ENCODE measurements at regions not wholly inside any gene's neighbourhood (a gene's known extent, or its start where the extent isn't known, plus 50 kb on each side); places are given as distances from the start of the nearest gene placed in this dataset.

GRCh38 chr2:20110876-20111275 lies 59.4 kb upstream of the LAPTM4A start (continued):
- TF ChIP-seq SP3 (tag by site-specific recombination; IDR thresholded peaks at IDR 0.05) (no peak), ZNF341 (tag by site-specific recombination; IDR thresholded peaks at IDR 0.05; ENCODE audit: low read depth) (no peak), ZNF701 (tag by site-specific recombination; IDR thresholded peaks at IDR 0.05) (no peak)

GRCh38 chr2:20110383-20110782 lies 59.0 kb upstream of the LAPTM4A start:
- H3K27ac ChIP-seq (ENCODE audit: extremely low read depth, low read depth, low read length): no peak overlapping the region
- no peaks in the 10 kb centered on the region for H3K9me3 ChIP-seq (ENCODE audit: control insufficient read depth, insufficient read depth, low read depth, low read length)
- TF ChIP-seq KLF8 (tag by site-specific recombination; IDR thresholded peaks at IDR 0.05) (no peak), PRDM1 (tag by site-specific recombination; IDR thresholded peaks at IDR 0.05) (no peak), ZFP69B (tag by site-specific recombination; IDR thresholded peaks at IDR 0.05) (no peak), ZNF513 (tag by site-specific recombination; IDR thresholded peaks at IDR 0.05) (no peak), ZNF202 (tag by site-specific recombination; IDR thresholded peaks at IDR 0.05; ENCODE audit: borderline replicate concordance) (no peak), ZNF571 (tag by site-specific recombination; IDR thresholded peaks at IDR 0.05) (no peak), ZNF223 (tag by site-specific recombination; IDR thresholded peaks at IDR 0.05) (no peak), GLIS1 (tag by site-specific recombination; IDR thresholded peaks at IDR 0.05) (no peak), ZNF555 (tag by site-specific recombination; conservative IDR thresholded peaks at IDR 0.05) (no peak), ZFP37 (tag by site-specific recombination; IDR thresholded peaks at IDR 0.05) (no peak), ZBTB21 (tag by site-specific recombination; IDR thresholded peaks at IDR 0.05) (no peak)
- no peaks in the 10 kb centered on the region for H3K36me3 ChIP-seq (ENCODE audit: control insufficient read depth in 2 of 2, insufficient read depth in 1 of 2, low read length in 2 of 2)
- H3K4me3 ChIP-seq (ENCODE audit: low read depth, low read length): no peak overlapping the region
- POLR2A ChIA-PET: no interaction called here
- CTCF ChIA-PET: no interaction called here
- H3K4me1 ChIP-seq (ENCODE audit: control insufficient read depth, insufficient read depth, low read length): no peaks in the 10 kb centered on the region

- TF ChIP-seq MYNN (tag by site-specific recombination; IDR thresholded peaks at IDR 0.05; ENCODE audit: borderline replicate concordance): no peak
- TF ChIP-seq ZSCAN30 (tag by site-specific recombination; IDR thresholded peaks at IDR 0.05): no peak
- TF ChIP-seq ZNF416 (tag by site-specific recombination; IDR thresholded peaks at IDR 0.05): no peak
- no peak for TF ChIP-seq SP7 (tag by site-specific recombination; IDR thresholded peaks at IDR 0.05)
- TF ChIP-seq HIC1 (tag by site-specific recombination; IDR thresholded peaks at IDR 0.05): no peak
- TF ChIP-seq ZNF624 (tag by site-specific recombination; IDR thresholded peaks at IDR 0.05): no peak
- TF ChIP-seq ZNF548 (tag by site-specific recombination; IDR thresholded peaks at IDR 0.05): no peak
- CTCF ChIA-PET: interaction anchor here (0.7 kb wide), 1 partner anchor 273 kb away, joined by 3 read pairs; no protein-coding TSS in a partner anchor
- Histone ChIP-seq H3K9me3 (ENCODE audit: control insufficient read depth, insufficient read depth, low read depth, low read length) (no peaks in the 10 kb centered on the region), H3K27ac (ENCODE audit: extremely low read depth, low read depth, low read length) (no peak overlapping the region), H3K4me1 (ENCODE audit: control insufficient read depth, insufficient read depth, low read length) (no peaks in the 10 kb centered on the region), H3K36me3 (ENCODE audit: control insufficient read depth in 2 of 2, insufficient read depth in 1 of 2, low read length in 2 of 2) (no peaks in the 10 kb centered on the region), H3K4me3 (ENCODE audit: low read depth, low read length) (no peak overlapping the region)
- POLR2A ChIA-PET: no interaction called here
Observed at GRCh38 chr2:20108655-20109396, 57.4 kb upstream of the LAPTM4A start.

Data from HEK293 (cell line).